CD4-positive, alpha-beta T cell treated with Interleukin-10 for 1 hour (primary cell): ENCODE measurements at regions not wholly inside any gene's neighbourhood (a gene's known extent, or its start where the extent isn't known, plus 50 kb on each side); places are given as distances from the start of the nearest gene placed in this dataset.
"Not testable (repeated sequence)": the region's sequence is repeated elsewhere in the genome, so short reads cannot be mapped to it uniquely, and the experiment has no call there.

ENCODE experiments used
- DNase-seq: peaks from one replicate; pipeline ENCODE4 v3.0.0-alpha.2; 2020

GRCh38 chr7:67856046-67856445 is 859.4 kb downstream of the TYW1 start:
- DNase-seq, result no peak

- DNase-seq, result no peak
These were observed 861.1 kb downstream of the TYW1 start for GRCh38 chr7:67857698-67858097.

- DNase-seq, result no peak
These were observed 862.3 kb downstream of the TYW1 start for GRCh38 chr7:67858931-67859330.

- no peak for DNase-seq
These were observed 867.3 kb downstream of the TYW1 start for GRCh38 chr7:67863911-67864310.

GRCh38 chr7:67866054-67866453 is 869.4 kb downstream of the TYW1 start:
- no peak for DNase-seq

- DNase-seq, result no peak
These were observed 870.2 kb downstream of the TYW1 start for GRCh38 chr7:67866812-67867211.

GRCh38 chr7:67870396-67870795 is 873.8 kb downstream of the TYW1 start:
- no peak for DNase-seq

- no peak for DNase-seq
These were observed 878.9 kb downstream of the TYW1 start for GRCh38 chr7:67875558-67875957.

- no peak for DNase-seq
These were observed 882.2 kb downstream of the TYW1 start for GRCh38 chr7:67878808-67879207.

- no peak for DNase-seq
These were observed 886.2 kb downstream of the TYW1 start for GRCh38 chr7:67882843-67883242.

GRCh38 chr7:67890316-67890715 is 893.7 kb downstream of the TYW1 start:
- DNase-seq, result no peak

GRCh38 chr7:67894746-67895145 is 898.1 kb downstream of the TYW1 start:
- no peak for DNase-seq

- DNase-seq, result no peak
These were observed 900.1 kb downstream of the TYW1 start for GRCh38 chr7:67896721-67897120.

GRCh38 chr7:67900456-67900855 is 903.8 kb downstream of the TYW1 start:
- no peak for DNase-seq

GRCh38 chr7:67901808-67902480 is 905.3 kb downstream of the TYW1 start:
- no peak for DNase-seq

GRCh38 chr7:67907792-67908191 is 911.2 kb downstream of the TYW1 start:
- no peak for DNase-seq

- DNase-seq, result no peak
These were observed 915.8 kb downstream of the TYW1 start for GRCh38 chr7:67912437-67912836.

GRCh38 chr7:67913604-67914003 is 917.0 kb downstream of the TYW1 start:
- no peak for DNase-seq

GRCh38 chr7:67916111-67916510 is 919.5 kb downstream of the TYW1 start:
- DNase-seq, result not testable (repeated sequence)

GRCh38 chr7:67916571-67917436 is 920.2 kb downstream of the TYW1 start:
- no peak for DNase-seq

- no peak for DNase-seq
These were observed 920.8 kb downstream of the TYW1 start for GRCh38 chr7:67917437-67917755.

- no peak for DNase-seq
These were observed 921.5 kb downstream of the TYW1 start for GRCh38 chr7:67918158-67918557.

- DNase-seq, result no peak
These were observed 926.7 kb downstream of the TYW1 start for GRCh38 chr7:67923286-67923685.

GRCh38 chr7:67928141-67928540 is 931.5 kb downstream of the TYW1 start:
- DNase-seq, result no peak

- DNase-seq, result not testable (repeated sequence)
These were observed 939.8 kb downstream of the TYW1 start for GRCh38 chr7:67936447-67936846.
